ENCODE measurements at regions not wholly inside any gene's neighbourhood (a gene's known extent, or its start where the extent isn't known, plus 50 kb on each side); places are given as distances from the start of the nearest gene placed in this dataset.

DNA sequence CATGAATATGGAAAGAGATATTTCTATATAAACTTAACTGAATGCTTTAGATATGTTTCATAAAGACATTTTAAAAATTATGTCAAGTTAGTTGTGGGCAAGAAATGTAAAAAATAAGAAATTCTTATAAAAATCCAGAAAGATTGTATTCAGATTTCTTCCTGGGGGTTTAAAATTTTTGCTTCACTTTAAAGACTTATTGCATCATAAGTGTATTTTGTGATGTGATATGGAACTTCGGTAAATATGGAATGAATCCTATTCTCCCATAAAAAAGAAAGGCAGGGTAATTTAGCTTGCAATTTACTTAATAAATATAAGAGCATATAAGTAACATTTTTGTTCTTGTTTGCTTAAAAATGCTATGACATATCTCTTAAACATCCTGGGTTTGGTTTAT lies 104.8 kb upstream of the CWC22 start:
- TF ChIP-seq, protein P1, sequence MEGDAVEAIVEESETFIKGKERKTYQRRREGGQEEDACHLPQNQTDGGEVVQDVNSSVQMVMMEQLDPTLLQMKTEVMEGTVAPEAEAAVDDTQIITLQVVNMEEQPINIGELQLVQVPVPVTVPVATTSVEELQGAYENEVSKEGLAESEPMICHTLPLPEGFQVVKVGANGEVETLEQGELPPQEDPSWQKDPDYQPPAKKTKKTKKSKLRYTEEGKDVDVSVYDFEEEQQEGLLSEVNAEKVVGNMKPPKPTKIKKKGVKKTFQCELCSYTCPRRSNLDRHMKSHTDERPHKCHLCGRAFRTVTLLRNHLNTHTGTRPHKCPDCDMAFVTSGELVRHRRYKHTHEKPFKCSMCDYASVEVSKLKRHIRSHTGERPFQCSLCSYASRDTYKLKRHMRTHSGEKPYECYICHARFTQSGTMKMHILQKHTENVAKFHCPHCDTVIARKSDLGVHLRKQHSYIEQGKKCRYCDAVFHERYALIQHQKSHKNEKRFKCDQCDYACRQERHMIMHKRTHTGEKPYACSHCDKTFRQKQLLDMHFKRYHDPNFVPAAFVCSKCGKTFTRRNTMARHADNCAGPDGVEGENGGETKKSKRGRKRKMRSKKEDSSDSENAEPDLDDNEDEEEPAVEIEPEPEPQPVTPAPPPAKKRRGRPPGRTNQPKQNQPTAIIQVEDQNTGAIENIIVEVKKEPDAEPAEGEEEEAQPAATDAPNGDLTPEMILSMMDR (conservative IDR thresholded peaks at IDR 0.05 in 1 of 2, IDR thresholded peaks at IDR 0.05 in 1 of 2; ENCODE audit: extremely low read depth in 1 of 2, insufficient read depth in 1 of 2, low read depth in 1 of 2, low read length in 2 of 2): no peak
- no peak for TF ChIP-seq EZH2 (IDR thresholded peaks at IDR 0.05; ENCODE audit: borderline replicate concordance, low read length)

Data from mammary epithelial cell (primary cell).